Esophagus squamous epithelium (tissue), 4 donors: ENCODE measurements at regions not wholly inside any gene's neighbourhood (a gene's known extent, or its start where the extent isn't known, plus 50 kb on each side); places are given as distances from the start of the nearest gene placed in this dataset.

Experiments
- POLR2A ChIP-seq, 4 donors: fragments of 450-650 bp; IDR thresholded peaks; one replicate each; pipeline ENCODE4 v1.6.1; 2017; ENCODE audit warnings: antibody characterized with exemption in 4 of 4, mild to moderate bottlenecking in 4 of 4, moderate library complexity in 3 of 4
- TF ChIP-seq, protein P1 (sequence below), 6 experiments: fragments of 450-650 bp in 4 of 6; fragments of 200-600 bp in 2 of 6; sonication (generic) in 2 of 6; IDR thresholded peaks; one replicate each; pipeline ENCODE4 v1.5.1; 2016 to 2019; ENCODE audit warnings: antibody characterized with exemption in 6 of 6, mild to moderate bottlenecking in 4 of 6, moderate library complexity in 4 of 6

DNA sequence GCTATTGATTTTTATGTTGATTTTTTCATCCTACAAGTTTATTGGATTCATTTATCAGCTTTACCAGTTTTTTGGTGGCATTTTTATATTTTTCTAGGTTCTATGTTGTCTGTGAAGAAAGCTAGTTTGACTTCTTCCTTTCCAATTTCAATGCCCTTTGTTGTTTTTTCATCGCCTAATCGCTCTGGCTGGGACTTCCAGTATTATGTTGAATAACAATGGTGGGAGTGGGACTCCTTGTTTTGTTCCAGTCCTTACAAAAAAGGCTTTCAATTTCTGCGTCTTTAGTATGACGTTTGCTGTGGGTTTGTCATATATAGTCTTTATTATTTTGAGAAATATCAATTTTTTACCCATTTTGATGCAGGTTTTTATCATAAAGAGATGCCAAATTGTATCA is 175.6 kb upstream of the CCNH start:
- TF ChIP-seq, protein P1, sequence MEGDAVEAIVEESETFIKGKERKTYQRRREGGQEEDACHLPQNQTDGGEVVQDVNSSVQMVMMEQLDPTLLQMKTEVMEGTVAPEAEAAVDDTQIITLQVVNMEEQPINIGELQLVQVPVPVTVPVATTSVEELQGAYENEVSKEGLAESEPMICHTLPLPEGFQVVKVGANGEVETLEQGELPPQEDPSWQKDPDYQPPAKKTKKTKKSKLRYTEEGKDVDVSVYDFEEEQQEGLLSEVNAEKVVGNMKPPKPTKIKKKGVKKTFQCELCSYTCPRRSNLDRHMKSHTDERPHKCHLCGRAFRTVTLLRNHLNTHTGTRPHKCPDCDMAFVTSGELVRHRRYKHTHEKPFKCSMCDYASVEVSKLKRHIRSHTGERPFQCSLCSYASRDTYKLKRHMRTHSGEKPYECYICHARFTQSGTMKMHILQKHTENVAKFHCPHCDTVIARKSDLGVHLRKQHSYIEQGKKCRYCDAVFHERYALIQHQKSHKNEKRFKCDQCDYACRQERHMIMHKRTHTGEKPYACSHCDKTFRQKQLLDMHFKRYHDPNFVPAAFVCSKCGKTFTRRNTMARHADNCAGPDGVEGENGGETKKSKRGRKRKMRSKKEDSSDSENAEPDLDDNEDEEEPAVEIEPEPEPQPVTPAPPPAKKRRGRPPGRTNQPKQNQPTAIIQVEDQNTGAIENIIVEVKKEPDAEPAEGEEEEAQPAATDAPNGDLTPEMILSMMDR (IDR thresholded peaks at IDR 0.05), result no peak
- no peak for TF ChIP-seq POLR2A (IDR thresholded peaks at IDR 0.05)
